ENCODE measurements at regions not wholly inside any gene's neighbourhood (a gene's known extent, or its start where the extent isn't known, plus 50 kb on each side); places are given as distances from the start of the nearest gene placed in this dataset.

DNA sequence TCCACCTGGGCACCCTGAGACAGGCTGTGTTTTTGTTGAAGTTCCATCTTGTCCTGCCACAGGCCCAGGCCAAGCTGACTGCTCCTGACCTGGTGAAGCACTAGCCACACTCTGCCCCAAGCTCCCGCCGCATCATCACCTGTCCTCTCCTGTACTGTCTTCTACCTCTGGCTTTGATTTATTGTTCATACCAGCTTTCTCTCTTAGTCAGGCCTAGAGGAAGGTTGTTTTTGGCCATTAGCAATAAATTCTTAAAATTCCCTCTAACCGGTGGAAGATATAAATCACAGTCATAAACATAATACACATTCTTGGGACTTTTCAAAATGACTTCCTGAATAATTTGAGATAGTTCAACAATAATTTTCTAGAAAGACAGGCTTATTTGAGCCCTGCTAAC, 169.4 kb downstream of the DAD1 start:
- no peak for TF ChIP-seq POLR2AphosphoS5 (IDR thresholded peaks at IDR 0.05)
- TF ChIP-seq, protein P1, sequence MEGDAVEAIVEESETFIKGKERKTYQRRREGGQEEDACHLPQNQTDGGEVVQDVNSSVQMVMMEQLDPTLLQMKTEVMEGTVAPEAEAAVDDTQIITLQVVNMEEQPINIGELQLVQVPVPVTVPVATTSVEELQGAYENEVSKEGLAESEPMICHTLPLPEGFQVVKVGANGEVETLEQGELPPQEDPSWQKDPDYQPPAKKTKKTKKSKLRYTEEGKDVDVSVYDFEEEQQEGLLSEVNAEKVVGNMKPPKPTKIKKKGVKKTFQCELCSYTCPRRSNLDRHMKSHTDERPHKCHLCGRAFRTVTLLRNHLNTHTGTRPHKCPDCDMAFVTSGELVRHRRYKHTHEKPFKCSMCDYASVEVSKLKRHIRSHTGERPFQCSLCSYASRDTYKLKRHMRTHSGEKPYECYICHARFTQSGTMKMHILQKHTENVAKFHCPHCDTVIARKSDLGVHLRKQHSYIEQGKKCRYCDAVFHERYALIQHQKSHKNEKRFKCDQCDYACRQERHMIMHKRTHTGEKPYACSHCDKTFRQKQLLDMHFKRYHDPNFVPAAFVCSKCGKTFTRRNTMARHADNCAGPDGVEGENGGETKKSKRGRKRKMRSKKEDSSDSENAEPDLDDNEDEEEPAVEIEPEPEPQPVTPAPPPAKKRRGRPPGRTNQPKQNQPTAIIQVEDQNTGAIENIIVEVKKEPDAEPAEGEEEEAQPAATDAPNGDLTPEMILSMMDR (IDR thresholded peaks at IDR 0.05) = no peak
- no peak for TF ChIP-seq POLR2A (IDR thresholded peaks at IDR 0.05)
- no peak for TF ChIP-seq EP300 (IDR thresholded peaks at IDR 0.05)
- Histone ChIP-seq H3K27me3 (no peaks in the 10 kb centered on the region), H3K4me3 (no peak overlapping the region), H3K36me3 (no peaks in the 10 kb centered on the region), H3K4me1 (no peaks in the 10 kb centered on the region), H3K9me3 (no peaks in the 10 kb centered on the region), H3K27ac (no peak overlapping the region)
- DNase-seq = no peak
- 83 to 94% (median 84%) methylated on average over 3 of the region's 3 CpGs for WGBS, 5 donors
- intact Hi-C loops (cut with DNase I; ENCODE audit: low total_unique reads) = no loop called here

DNA sequence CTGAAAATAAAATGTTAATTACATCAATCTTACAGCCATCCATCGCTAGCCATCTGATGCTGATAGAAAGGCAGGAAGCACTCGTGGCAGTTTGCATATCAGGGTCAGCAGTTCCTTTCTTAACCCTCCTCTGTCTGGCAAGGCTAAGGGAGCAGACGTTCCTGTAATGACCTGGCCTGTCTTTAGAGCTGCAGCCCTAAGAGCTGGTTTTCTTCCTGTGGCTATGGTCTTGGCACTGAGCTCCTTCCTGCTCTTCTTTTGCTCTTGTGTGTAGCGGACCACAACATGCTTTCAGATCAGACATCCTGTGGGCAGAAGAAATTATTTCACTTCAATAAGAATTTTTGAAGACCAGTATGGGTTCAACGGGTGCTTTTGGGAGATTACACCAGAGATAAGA, 170.4 kb downstream of the DAD1 start:
- WGBS, 5 donors = 46 to 58% (median 51%) methylated on average over 5 of the region's 5 CpGs
- TF ChIP-seq POLR2A (IDR thresholded peaks at IDR 0.05) = no peak
- TF ChIP-seq, protein P1 (IDR thresholded peaks at IDR 0.05) = no peak
- intact Hi-C loops (cut with DNase I; ENCODE audit: low total_unique reads) = no loop called here

DNA sequence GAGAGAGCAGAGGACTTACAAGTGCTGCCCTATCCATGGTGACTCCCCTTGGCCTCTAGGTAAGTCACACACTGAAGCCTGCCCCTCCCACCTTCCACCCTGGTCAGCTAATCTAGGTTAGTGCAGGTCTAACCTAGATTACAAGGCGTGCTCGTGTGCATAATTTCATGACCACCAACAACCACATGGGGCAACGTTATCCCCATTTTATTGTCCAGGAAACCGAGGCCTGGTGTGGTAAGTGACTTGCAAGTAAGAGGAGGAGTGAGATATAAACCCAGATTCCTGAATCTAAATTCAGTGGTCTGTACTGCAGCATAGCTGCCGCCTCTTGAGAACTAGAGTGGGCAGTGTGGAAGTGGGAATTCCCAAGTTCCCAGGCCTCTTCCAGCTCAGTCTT, 171.1 kb downstream of the DAD1 start:
- H3K4me1 ChIP-seq = no peaks in the 10 kb centered on the region
- 65 to 82% (median 67%) methylated on average over 5 of the region's 5 CpGs for WGBS, 5 donors
- H3K4me3 ChIP-seq = no peak overlapping the region
- H3K9me3 ChIP-seq = no peaks in the 10 kb centered on the region
- no peaks in the 10 kb centered on the region for H3K27me3 ChIP-seq
- no peak for TF ChIP-seq POLR2AphosphoS5 (IDR thresholded peaks at IDR 0.05)
- TF ChIP-seq POLR2A (IDR thresholded peaks at IDR 0.05) = no peak
- TF ChIP-seq EP300 (IDR thresholded peaks at IDR 0.05) = no peak
- TF ChIP-seq, protein P1 (IDR thresholded peaks at IDR 0.05) = no peak
- H3K27ac ChIP-seq = no peak overlapping the region
- intact Hi-C loops (cut with DNase I; ENCODE audit: low total_unique reads) = no loop called here
- no peaks in the 10 kb centered on the region for H3K36me3 ChIP-seq
- no peak for DNase-seq

More for the DNA sequence above, 170.4 kb downstream of the DAD1 start:
- Histone ChIP-seq H3K4me1 (no peaks in the 10 kb centered on the region), H3K9me3 (no peaks in the 10 kb centered on the region), H3K4me3 (no peak overlapping the region), H3K27ac (no peak overlapping the region), H3K27me3 (no peaks in the 10 kb centered on the region), H3K36me3 (no peaks in the 10 kb centered on the region)
- DNase-seq = no peak

DNA sequence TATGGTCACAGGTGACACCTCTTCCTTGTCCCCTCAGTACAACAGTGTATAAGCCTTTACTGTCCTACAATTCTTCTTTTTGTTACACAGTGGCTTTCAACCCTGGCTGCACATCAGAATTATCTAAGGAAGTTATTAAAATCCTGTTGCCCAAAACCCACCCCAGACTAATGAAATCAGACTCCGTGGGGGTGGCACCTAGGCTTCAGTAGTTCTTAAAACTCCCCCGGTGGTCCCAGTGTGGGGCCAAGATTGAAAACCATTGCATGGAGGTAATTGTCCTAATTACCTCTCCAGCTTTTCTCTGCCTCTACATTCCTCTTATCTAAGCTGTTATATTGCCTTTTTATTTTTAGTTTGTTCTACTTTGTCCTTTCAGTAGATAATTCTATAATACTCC, 172.8 kb downstream of the DAD1 start:
- no peaks in the 10 kb centered on the region for H3K4me1 ChIP-seq
- DNase-seq = no peak
- TF ChIP-seq POLR2A (IDR thresholded peaks at IDR 0.05) = no peak
- no peak for TF ChIP-seq EP300 (IDR thresholded peaks at IDR 0.05)
- TF ChIP-seq POLR2AphosphoS5 (IDR thresholded peaks at IDR 0.05) = no peak
- TF ChIP-seq, protein P1 (IDR thresholded peaks at IDR 0.05) = no peak
- no peak overlapping the region for H3K4me3 ChIP-seq
- H3K27me3 ChIP-seq = no peaks in the 10 kb centered on the region
- H3K36me3 ChIP-seq = no peaks in the 10 kb centered on the region
- no peaks in the 10 kb centered on the region for H3K9me3 ChIP-seq
- WGBS, 5 donors = 77 to 92% (median 86%) methylated on average over 2 of the region's 2 CpGs
- H3K27ac ChIP-seq = no peak overlapping the region
- intact Hi-C loops (cut with DNase I; ENCODE audit: low total_unique reads) = no loop called here

DNA sequence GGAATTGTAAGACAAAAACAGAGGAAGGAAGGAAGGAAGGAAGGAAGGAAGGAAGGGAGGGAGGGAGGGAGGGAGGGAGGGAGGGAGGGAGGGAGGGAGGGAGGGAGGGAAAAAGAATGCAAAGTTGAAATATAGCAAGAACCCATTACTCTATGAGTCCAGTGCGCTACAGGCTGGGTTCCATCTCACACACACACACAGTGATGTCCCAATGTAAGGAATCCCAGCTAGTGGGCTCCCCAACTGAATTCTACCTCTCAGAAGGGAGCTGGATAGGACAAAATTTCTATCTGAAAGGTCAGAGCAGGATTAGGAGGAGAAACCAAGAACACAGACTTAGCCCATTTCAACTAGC, 173.4 kb downstream of the DAD1 start:
- WGBS, 5 donors = 93 to 100% (median 100%) methylated on average over 1 of the region's 1 CpG
- TF ChIP-seq POLR2AphosphoS5 (IDR thresholded peaks at IDR 0.05) (no peak), EP300 (IDR thresholded peaks at IDR 0.05) (no peak), POLR2A (IDR thresholded peaks at IDR 0.05) (no peak)
- TF ChIP-seq, protein P1 (IDR thresholded peaks at IDR 0.05) = no peak
- no peak for DNase-seq
- H3K27ac ChIP-seq = no peak overlapping the region
- H3K4me3 ChIP-seq = no peak overlapping the region
- H3K27me3 ChIP-seq = no peaks in the 10 kb centered on the region
- intact Hi-C loops (cut with DNase I; ENCODE audit: low total_unique reads) = no loop called here
- H3K36me3 ChIP-seq = no peaks in the 10 kb centered on the region
- no peaks in the 10 kb centered on the region for H3K9me3 ChIP-seq
- no peaks in the 10 kb centered on the region for H3K4me1 ChIP-seq
